Activated T-helper 1 cell treated with anti-CD3 and anti-CD28 coated beads, Interleukin-12 subunit alpha, Interleukin-12 subunit beta, Interleukin-2, Interleukin-4 antibody, amounts not matched to agents 30 ng/mL and 10 ng/mL and 1 ng/mL, durations not matched to agents 14 hours and 24 hours and 36 hours (primary cell): ENCODE measurements at regions not wholly inside any gene's neighbourhood (a gene's known extent, or its start where the extent isn't known, plus 50 kb on each side); places are given as distances from the start of the nearest gene placed in this dataset.

Source experiments
- DNase-seq: peaks from one replicate; pipeline ENCODE4 v3.0.0; 2021; ENCODE audit warnings: low spot score
- H3K27ac Mint-ChIP-seq: one replicate; pipeline ENCODE4 v1.8.0; 2021; ENCODE audit warnings: mild to moderate bottlenecking, mixed read lengths
- H3K27me3 Mint-ChIP-seq: one replicate; pipeline ENCODE4 v1.8.0; 2022; ENCODE audit warnings: mild to moderate bottlenecking, moderate library complexity, mixed read lengths; ENCODE audit not compliant: insufficient read depth
- H3K36me3 Mint-ChIP-seq: one replicate; pipeline ENCODE4 v1.8.0; 2021; ENCODE audit warnings: low read depth, mixed read lengths
- H3K4me1 Mint-ChIP-seq: one replicate; pipeline ENCODE4 v1.8.0; 2021; ENCODE audit warnings: low read depth, mixed read lengths
- H3K4me3 Mint-ChIP-seq: one replicate; pipeline ENCODE4 v1.8.0; 2021; ENCODE audit warnings: mild to moderate bottlenecking, moderate library complexity, mixed read lengths
- H3K9me3 Mint-ChIP-seq: one replicate; pipeline ENCODE4 v1.8.0; 2021; ENCODE audit warnings: mixed read lengths
- intact Hi-C: fragments of 100-400 bp; cut with micrococcal nuclease; formaldehyde crosslinking; loops from one replicate; pipeline ENCODE4 v1.15.1; 2024

GRCh38 chr12:45582536-45582935 lies 147.0 kb upstream of the ARID2 start:
- Mint-ChIP-seq H3K27me3 (peaks cover 7% of the 10 kb centered on the region), H3K4me3 (no peak overlapping the region), H3K4me1 (peaks cover 6% of the 10 kb centered on the region), H3K36me3 (no peaks in the 10 kb centered on the region), H3K9me3 (peaks cover 12% of the 10 kb centered on the region), H3K27ac (no peak overlapping the region)
- intact Hi-C loops = no loop called here
- DNase-seq = no peak

- peaks cover 7% of the 10 kb centered on the region for H3K27me3 Mint-ChIP-seq
- H3K9me3 Mint-ChIP-seq = peaks cover 12% of the 10 kb centered on the region
- no peak overlapping the region for H3K27ac Mint-ChIP-seq
- H3K36me3 Mint-ChIP-seq = no peaks in the 10 kb centered on the region
- DNase-seq = no peak
- H3K4me1 Mint-ChIP-seq = peaks cover 1% of the 10 kb centered on the region
- intact Hi-C loops = no loop called here
- no peak overlapping the region for H3K4me3 Mint-ChIP-seq
Measured at GRCh38 chr12:45582986-45583659, 146.4 kb upstream of the ARID2 start.

GRCh38 chr12:45584336-45584735 lies 145.2 kb upstream of the ARID2 start:
- Mint-ChIP-seq H3K9me3 (peaks cover 12% of the 10 kb centered on the region), H3K4me1 (no peaks in the 10 kb centered on the region), H3K27ac (no peak overlapping the region), H3K4me3 (no peak overlapping the region), H3K27me3 (peaks cover 12% of the 10 kb centered on the region), H3K36me3 (no peaks in the 10 kb centered on the region)
- intact Hi-C loops = no loop called here
- DNase-seq = no peak

- Mint-ChIP-seq H3K9me3 (peaks cover 12% of the 10 kb centered on the region), H3K4me1 (no peaks in the 10 kb centered on the region), H3K27ac (no peak overlapping the region), H3K27me3 (peaks cover 15% of the 10 kb centered on the region), H3K4me3 (no peak overlapping the region), H3K36me3 (no peaks in the 10 kb centered on the region)
- DNase-seq = no peak
- intact Hi-C loops = no loop called here
Measured at GRCh38 chr12:45585522-45586230, 143.8 kb upstream of the ARID2 start.

GRCh38 chr12:45586486-45586885 lies 143.0 kb upstream of the ARID2 start:
- peaks cover 11% of the 10 kb centered on the region for H3K27me3 Mint-ChIP-seq
- H3K36me3 Mint-ChIP-seq = no peaks in the 10 kb centered on the region
- H3K9me3 Mint-ChIP-seq = peaks cover 6% of the 10 kb centered on the region
- H3K4me3 Mint-ChIP-seq = no peak overlapping the region
- no peak overlapping the region for H3K27ac Mint-ChIP-seq
- DNase-seq = no peak
- H3K4me1 Mint-ChIP-seq = no peaks in the 10 kb centered on the region
- intact Hi-C loops = no loop called here

GRCh38 chr12:45587012-45587411 lies 142.5 kb upstream of the ARID2 start:
- H3K4me1 Mint-ChIP-seq = no peaks in the 10 kb centered on the region
- no peaks in the 10 kb centered on the region for H3K36me3 Mint-ChIP-seq
- no peak overlapping the region for H3K4me3 Mint-ChIP-seq
- peaks cover 16% of the 10 kb centered on the region for H3K27me3 Mint-ChIP-seq
- DNase-seq = no peak
- H3K27ac Mint-ChIP-seq = no peak overlapping the region
- intact Hi-C loops = no loop called here
- H3K9me3 Mint-ChIP-seq = peaks cover 2% of the 10 kb centered on the region

GRCh38 chr12:45587877-45588533 lies 141.5 kb upstream of the ARID2 start:
- peaks cover 17% of the 10 kb centered on the region for H3K27me3 Mint-ChIP-seq
- no peaks in the 10 kb centered on the region for H3K9me3 Mint-ChIP-seq
- no peak overlapping the region for H3K4me3 Mint-ChIP-seq
- intact Hi-C loops = no loop called here
- H3K36me3 Mint-ChIP-seq = no peaks in the 10 kb centered on the region
- no peaks in the 10 kb centered on the region for H3K4me1 Mint-ChIP-seq
- DNase-seq = no peak
- no peak overlapping the region for H3K27ac Mint-ChIP-seq

- Mint-ChIP-seq H3K4me3 (no peak overlapping the region), H3K36me3 (no peaks in the 10 kb centered on the region), H3K9me3 (no peaks in the 10 kb centered on the region), H3K27me3 (peaks cover 14% of the 10 kb centered on the region), H3K27ac (no peak overlapping the region), H3K4me1 (no peaks in the 10 kb centered on the region)
- intact Hi-C loops = no loop called here
- no peak for DNase-seq
Measured at GRCh38 chr12:45590646-45591045, 138.9 kb upstream of the ARID2 start.

GRCh38 chr12:45591635-45592034 lies 137.9 kb upstream of the ARID2 start:
- DNase-seq = no peak
- H3K4me1 Mint-ChIP-seq = no peaks in the 10 kb centered on the region
- H3K36me3 Mint-ChIP-seq = no peaks in the 10 kb centered on the region
- H3K4me3 Mint-ChIP-seq = no peak overlapping the region
- intact Hi-C loops = no loop called here
- peaks cover 14% of the 10 kb centered on the region for H3K27me3 Mint-ChIP-seq
- H3K27ac Mint-ChIP-seq = no peak overlapping the region
- no peaks in the 10 kb centered on the region for H3K9me3 Mint-ChIP-seq

- Mint-ChIP-seq H3K36me3 (no peaks in the 10 kb centered on the region), H3K9me3 (no peaks in the 10 kb centered on the region), H3K4me3 (no peak overlapping the region), H3K27ac (no peak overlapping the region), H3K4me1 (no peaks in the 10 kb centered on the region), H3K27me3 (peaks cover 13% of the 10 kb centered on the region)
- intact Hi-C loops = no loop called here
- DNase-seq = no peak
Measured at GRCh38 chr12:45596366-45596765, 133.1 kb upstream of the ARID2 start.

GRCh38 chr12:45598336-45598735 lies 131.2 kb upstream of the ARID2 start:
- H3K4me3 Mint-ChIP-seq = no peak overlapping the region
- H3K9me3 Mint-ChIP-seq = peaks cover 3% of the 10 kb centered on the region
- H3K27me3 Mint-ChIP-seq = peaks cover 7% of the 10 kb centered on the region
- H3K4me1 Mint-ChIP-seq = no peaks in the 10 kb centered on the region
- DNase-seq = no peak
- intact Hi-C loops = no loop called here
- H3K27ac Mint-ChIP-seq = no peak overlapping the region
- H3K36me3 Mint-ChIP-seq = no peaks in the 10 kb centered on the region

GRCh38 chr12:45598761-45599160 lies 130.7 kb upstream of the ARID2 start:
- Mint-ChIP-seq H3K36me3 (no peaks in the 10 kb centered on the region), H3K4me3 (no peak overlapping the region), H3K27me3 (peaks cover 7% of the 10 kb centered on the region), H3K9me3 (peaks cover 3% of the 10 kb centered on the region), H3K4me1 (no peaks in the 10 kb centered on the region), H3K27ac (no peak overlapping the region)
- intact Hi-C loops = no loop called here
- DNase-seq = no peak

GRCh38 chr12:45599196-45599595 lies 130.3 kb upstream of the ARID2 start:
- intact Hi-C loops = no loop called here
- Mint-ChIP-seq H3K4me1 (no peaks in the 10 kb centered on the region), H3K4me3 (no peak overlapping the region), H3K36me3 (no peaks in the 10 kb centered on the region), H3K27ac (no peak overlapping the region), H3K27me3 (peaks cover 7% of the 10 kb centered on the region), H3K9me3 (peaks cover 3% of the 10 kb centered on the region)
- DNase-seq = no peak
